ENCODE measurements at regions not wholly inside any gene's neighbourhood (a gene's known extent, or its start where the extent isn't known, plus 50 kb on each side); places are given as distances from the start of the nearest gene placed in this dataset.

DNA sequence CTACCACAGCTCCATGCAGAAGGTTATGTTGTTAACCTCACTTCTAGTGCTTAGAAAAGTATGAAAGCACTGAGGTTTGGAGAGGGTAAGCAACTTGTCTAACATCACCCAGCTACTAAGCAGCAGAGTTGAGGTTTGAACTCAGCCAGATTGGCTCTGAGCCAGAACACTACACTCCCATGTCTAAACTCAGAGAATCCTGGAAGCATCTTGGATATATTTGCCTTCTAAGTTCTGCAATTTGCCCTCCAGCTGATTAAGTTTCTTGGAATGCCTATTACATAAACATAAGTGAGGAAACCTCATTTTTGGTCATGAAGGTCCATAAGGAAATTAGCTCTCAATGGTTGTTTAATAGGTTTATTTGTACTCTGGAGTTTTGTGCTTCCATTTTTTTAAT lies 78.1 kb upstream of the PHYHIPL start:
- TF ChIP-seq, protein P1, sequence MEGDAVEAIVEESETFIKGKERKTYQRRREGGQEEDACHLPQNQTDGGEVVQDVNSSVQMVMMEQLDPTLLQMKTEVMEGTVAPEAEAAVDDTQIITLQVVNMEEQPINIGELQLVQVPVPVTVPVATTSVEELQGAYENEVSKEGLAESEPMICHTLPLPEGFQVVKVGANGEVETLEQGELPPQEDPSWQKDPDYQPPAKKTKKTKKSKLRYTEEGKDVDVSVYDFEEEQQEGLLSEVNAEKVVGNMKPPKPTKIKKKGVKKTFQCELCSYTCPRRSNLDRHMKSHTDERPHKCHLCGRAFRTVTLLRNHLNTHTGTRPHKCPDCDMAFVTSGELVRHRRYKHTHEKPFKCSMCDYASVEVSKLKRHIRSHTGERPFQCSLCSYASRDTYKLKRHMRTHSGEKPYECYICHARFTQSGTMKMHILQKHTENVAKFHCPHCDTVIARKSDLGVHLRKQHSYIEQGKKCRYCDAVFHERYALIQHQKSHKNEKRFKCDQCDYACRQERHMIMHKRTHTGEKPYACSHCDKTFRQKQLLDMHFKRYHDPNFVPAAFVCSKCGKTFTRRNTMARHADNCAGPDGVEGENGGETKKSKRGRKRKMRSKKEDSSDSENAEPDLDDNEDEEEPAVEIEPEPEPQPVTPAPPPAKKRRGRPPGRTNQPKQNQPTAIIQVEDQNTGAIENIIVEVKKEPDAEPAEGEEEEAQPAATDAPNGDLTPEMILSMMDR (IDR thresholded peaks at IDR 0.05): no peak

DNA sequence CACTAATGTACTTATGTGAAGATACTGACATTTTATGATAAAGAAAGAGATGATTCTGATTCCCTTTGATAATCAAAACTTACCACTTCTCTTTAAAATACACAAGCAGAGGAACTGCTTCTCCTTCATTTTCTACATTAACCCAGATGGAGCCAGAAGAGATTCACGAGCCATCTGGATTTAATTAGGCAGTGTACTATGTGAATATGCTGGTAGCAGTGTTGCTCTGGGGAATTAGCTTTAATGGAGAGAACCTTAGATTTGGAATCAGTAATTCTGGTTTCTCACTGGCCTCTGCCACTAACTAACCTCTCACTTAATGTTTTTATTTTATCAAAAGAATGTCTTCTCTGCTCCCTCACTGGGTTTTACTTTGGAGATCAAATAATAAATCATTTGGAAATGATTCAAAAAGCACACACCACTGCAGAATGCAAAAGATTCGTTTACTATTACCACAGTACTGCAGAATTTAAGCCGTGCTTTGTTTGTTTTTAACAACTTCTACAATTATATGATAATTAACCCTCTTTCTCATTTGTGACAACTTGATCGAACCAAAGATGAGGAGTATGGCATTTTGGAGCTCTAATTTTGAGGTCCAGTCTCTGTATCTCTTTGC lies 77.5 kb upstream of the PHYHIPL start:
- TF ChIP-seq, protein P1 (IDR thresholded peaks at IDR 0.05): no peak

DNA sequence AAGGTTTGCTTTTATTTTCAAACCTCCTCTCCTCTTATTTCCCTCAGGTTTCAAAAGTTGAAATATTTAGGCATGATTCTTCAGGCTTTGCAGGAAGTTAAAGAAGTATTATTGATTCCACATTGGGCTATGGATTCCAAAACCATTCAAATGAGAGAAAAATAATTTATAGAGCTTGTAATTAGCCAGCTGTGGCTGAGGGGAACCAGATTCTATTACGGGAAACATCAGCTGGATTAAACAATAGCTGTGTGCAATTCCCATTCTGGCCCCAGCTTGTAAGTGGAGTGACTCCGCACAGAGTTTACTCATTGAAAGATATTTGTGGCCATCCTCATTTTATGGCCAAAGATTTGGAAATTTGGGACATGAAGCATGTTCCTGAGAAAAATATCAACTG lies 77.0 kb upstream of the PHYHIPL start:
- TF ChIP-seq, protein P1 (IDR thresholded peaks at IDR 0.05): no peak

GRCh38 chr10:59102394-59102793 lies 74.0 kb upstream of the PHYHIPL start:
- TF ChIP-seq, protein P1 (IDR thresholded peaks at IDR 0.05): no peak

GRCh38 chr10:59104186-59104585 lies 72.3 kb upstream of the PHYHIPL start:
- TF ChIP-seq, protein P1 (IDR thresholded peaks at IDR 0.05): no peak

- TF ChIP-seq, protein P1 (IDR thresholded peaks at IDR 0.05): no peak
These were observed 70.0 kb upstream of the PHYHIPL start for GRCh38 chr10:59106441-59106840.

DNA sequence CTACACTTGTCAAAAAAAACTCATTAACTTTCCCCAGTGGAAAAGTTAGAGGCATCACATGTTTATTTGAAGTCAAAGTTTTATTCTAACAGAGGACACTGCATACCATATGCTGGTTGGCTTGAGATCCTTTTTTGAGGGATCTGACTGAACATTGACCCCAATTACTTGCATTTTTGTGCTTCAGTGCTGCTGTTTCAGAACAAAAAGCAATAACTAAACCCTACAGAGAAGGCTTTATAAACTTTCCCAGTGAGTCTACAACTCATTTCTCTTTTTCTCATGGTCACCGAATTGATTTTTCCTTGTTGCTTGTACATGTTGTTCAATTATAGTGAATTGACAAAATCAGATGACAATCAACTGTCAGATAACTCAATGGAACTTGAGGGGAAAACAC lies 69.3 kb upstream of the PHYHIPL start:
- TF ChIP-seq, protein P1 (IDR thresholded peaks at IDR 0.05): no peak
